ENCODE measurements at regions not wholly inside any gene's neighbourhood (a gene's known extent, or its start where the extent isn't known, plus 50 kb on each side); places are given as distances from the start of the nearest gene placed in this dataset.

DNA sequence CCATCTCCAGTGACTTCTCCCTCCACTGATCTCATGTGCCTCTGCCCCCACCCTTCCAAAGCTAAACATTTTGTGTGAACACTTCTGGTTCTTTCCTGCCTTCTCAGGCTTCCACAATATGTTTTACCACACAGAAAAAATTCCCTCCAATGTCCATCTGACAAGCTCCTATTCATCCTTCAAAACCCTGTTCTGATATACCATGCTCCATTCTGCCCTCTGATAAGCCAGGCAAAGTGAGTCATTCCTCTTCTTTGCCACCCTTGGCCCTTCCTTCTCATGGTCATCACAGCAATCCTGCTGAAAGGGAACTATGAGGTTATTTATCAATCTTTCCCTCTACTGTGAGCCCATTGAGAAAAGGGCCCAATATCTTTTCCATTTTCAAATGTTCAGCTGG lies 97.6 kb downstream of the BARX1 start:
- Histone ChIP-seq H3K4me3 (replicated peaks; ENCODE audit: low read depth, low read length) (no peak overlapping the region), H3K27me3 (replicated peaks; ENCODE audit: control insufficient read depth, insufficient read depth, low read length) (no peaks in the 10 kb centered on the region; the same call in 1 of the 2 replicates), H3K36me3 (ENCODE audit: control insufficient read depth, insufficient read depth, low read length) (no peaks in the 10 kb centered on the region)
- no peak for DNase-seq (ENCODE audit: extremely low read depth, insufficient read length)
- TF ChIP-seq, protein P1, sequence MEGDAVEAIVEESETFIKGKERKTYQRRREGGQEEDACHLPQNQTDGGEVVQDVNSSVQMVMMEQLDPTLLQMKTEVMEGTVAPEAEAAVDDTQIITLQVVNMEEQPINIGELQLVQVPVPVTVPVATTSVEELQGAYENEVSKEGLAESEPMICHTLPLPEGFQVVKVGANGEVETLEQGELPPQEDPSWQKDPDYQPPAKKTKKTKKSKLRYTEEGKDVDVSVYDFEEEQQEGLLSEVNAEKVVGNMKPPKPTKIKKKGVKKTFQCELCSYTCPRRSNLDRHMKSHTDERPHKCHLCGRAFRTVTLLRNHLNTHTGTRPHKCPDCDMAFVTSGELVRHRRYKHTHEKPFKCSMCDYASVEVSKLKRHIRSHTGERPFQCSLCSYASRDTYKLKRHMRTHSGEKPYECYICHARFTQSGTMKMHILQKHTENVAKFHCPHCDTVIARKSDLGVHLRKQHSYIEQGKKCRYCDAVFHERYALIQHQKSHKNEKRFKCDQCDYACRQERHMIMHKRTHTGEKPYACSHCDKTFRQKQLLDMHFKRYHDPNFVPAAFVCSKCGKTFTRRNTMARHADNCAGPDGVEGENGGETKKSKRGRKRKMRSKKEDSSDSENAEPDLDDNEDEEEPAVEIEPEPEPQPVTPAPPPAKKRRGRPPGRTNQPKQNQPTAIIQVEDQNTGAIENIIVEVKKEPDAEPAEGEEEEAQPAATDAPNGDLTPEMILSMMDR (IDR thresholded peaks at IDR 0.05; ENCODE audit: insufficient read depth, low read length, poor library complexity, severe bottlenecking): no peak

DNA sequence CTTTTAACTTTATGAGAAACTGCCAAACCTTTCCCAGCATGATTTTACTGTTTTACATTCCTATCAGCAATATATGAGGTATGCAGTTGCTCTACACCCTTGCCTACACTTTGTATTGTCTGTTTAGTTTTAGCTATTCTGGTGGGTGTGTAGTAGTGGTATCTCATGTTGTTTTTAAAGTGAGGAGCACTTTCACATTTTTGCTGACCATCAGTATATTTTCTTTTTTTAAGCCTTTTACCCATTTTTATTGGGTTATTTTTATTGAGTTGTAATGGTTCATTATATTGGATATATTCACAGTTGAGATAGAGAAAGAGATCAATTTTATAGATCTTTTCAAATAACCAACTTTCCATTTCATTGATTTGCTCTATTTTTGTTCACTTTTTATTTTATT lies 102.4 kb downstream of the BARX1 start:
- H3K4me3 ChIP-seq (replicated peaks; ENCODE audit: low read depth, low read length): no peak overlapping the region
- no peaks in the 10 kb centered on the region for H3K36me3 ChIP-seq (ENCODE audit: control insufficient read depth, insufficient read depth, low read length)
- TF ChIP-seq, protein P1 (IDR thresholded peaks at IDR 0.05; ENCODE audit: insufficient read depth, low read length, poor library complexity, severe bottlenecking): no peak
- DNase-seq (ENCODE audit: extremely low read depth, insufficient read length): no peak
- no peaks in the 10 kb centered on the region for H3K27me3 ChIP-seq (replicated peaks; ENCODE audit: control insufficient read depth, insufficient read depth, low read length)

DNA sequence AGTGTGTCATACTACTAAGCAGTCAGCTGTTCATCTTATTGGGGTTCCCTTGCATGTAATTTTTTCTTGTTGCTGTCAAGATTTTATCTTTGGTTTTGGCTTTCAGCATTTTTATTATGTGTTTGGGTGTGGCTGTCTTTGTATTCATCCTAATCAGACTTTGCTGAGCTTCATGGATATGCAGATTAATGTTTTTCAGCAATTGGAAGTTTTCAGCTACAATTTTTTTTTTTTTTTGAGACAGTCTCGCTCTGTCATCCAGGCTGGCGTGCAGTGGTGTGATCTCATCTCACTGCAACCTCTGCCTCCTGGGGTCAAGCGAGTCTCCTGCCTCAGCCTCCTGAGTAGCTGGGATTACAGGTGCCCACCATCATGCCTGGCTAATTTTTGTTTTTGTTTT lies 108.8 kb downstream of the BARX1 start:
- Histone ChIP-seq H3K4me3 (replicated peaks; ENCODE audit: low read depth, low read length) (no peak overlapping the region), H3K27me3 (replicated peaks; ENCODE audit: control insufficient read depth, insufficient read depth, low read length) (no peaks in the 10 kb centered on the region)
- no peak for DNase-seq (ENCODE audit: extremely low read depth, insufficient read length)

DNA sequence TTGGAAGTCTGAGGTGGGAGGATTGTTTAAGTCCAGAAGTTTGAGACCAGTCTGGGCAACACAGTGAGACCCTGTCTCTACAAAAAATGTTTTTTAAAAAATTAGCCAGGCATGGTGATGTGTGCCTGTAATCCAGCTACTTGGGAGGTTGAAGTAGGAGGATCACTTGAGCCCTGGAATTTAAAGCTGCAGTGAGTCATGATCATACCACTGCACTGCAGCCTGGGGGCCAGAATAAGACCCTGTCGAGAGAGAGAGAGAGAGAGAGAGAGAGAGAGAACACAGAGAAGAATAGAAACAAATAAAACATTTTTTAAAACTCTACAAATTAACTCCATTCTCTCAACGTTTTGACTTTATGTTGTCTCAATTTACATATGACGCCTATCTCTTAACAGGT lies 111.8 kb downstream of the BARX1 start:
- Histone ChIP-seq H3K36me3 (ENCODE audit: control insufficient read depth, insufficient read depth, low read length) (no peaks in the 10 kb centered on the region), H3K4me3 (replicated peaks; ENCODE audit: low read depth, low read length) (no peak overlapping the region), H3K27me3 (replicated peaks; ENCODE audit: control insufficient read depth, insufficient read depth, low read length) (no peaks in the 10 kb centered on the region)
- TF ChIP-seq, protein P1 (IDR thresholded peaks at IDR 0.05; ENCODE audit: insufficient read depth, low read length, poor library complexity, severe bottlenecking): no peak
- DNase-seq (ENCODE audit: extremely low read depth, insufficient read length): no peak

More for the DNA sequence above, 108.8 kb downstream of the BARX1 start:
- H3K36me3 ChIP-seq (ENCODE audit: control insufficient read depth, insufficient read depth, low read length): no peaks in the 10 kb centered on the region
- TF ChIP-seq, protein P1 (IDR thresholded peaks at IDR 0.05; ENCODE audit: insufficient read depth, low read length, poor library complexity, severe bottlenecking): no peak

DNA sequence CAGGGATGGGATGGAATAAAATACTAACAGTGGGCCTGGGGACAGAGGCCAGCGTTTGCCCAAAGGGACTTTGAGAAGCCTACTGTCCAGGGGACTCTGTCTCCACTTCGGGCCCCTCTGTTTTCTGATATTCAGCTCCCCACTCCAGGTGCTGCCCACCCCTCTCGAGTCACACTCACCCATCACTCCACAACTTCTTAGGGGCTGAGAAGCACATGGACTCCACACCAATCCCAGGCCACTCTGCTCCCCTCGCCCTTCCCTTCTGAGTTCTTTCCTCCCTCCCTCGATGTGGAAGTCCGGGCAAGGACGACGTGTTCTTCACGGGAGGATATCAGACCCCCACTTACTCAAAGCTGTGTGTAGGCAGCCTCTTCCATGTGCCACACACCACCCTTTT lies 124.5 kb downstream of the BARX1 start:
- no peak overlapping the region for H3K4me3 ChIP-seq (replicated peaks; ENCODE audit: low read depth, low read length)
- TF ChIP-seq, protein P1 (IDR thresholded peaks at IDR 0.05; ENCODE audit: insufficient read depth, low read length, poor library complexity, severe bottlenecking): no peak
- no peak for DNase-seq (ENCODE audit: extremely low read depth, insufficient read length)
- no peaks in the 10 kb centered on the region; the same call in 1 of the 2 replicates for H3K27me3 ChIP-seq (replicated peaks; ENCODE audit: control insufficient read depth, insufficient read depth, low read length)
- H3K36me3 ChIP-seq (ENCODE audit: control insufficient read depth, insufficient read depth, low read length): no peaks in the 10 kb centered on the region

DNA sequence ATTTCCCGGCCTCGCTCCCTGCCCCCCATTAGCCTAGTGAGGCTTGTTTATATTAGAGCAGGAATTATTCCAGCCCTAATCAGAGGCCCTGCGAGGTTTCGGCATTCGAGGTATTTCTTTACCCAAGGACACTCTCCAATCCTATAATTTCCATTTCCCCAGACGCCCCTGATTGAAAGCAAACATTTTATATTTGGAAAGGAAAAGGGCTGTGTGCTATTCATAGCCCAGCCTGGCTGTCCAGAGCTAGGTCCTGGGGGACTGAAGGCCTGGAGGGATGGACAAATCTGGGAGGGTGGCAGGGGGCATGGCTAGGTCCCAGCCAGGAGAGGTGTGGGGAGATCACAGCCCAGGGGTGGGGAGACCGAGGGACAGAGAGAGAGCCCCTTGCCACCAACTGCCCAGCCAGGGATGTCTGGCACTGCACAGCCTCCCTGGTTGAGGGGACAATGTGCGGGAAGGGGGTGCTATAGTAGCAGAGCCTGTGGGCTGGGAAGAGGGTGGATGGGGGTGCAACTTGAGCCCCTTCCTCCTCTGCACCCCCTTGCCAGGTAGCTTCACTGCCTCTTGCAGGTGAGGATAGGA lies 125.1 kb downstream of the BARX1 start:
- H3K36me3 ChIP-seq (ENCODE audit: control insufficient read depth, insufficient read depth, low read length): no peaks in the 10 kb centered on the region
- no peaks in the 10 kb centered on the region; the same call in 1 of the 2 replicates for H3K27me3 ChIP-seq (replicated peaks; ENCODE audit: control insufficient read depth, insufficient read depth, low read length)
- no peak overlapping the region for H3K4me3 ChIP-seq (replicated peaks; ENCODE audit: low read depth, low read length)
- TF ChIP-seq, protein P1 (IDR thresholded peaks at IDR 0.05; ENCODE audit: insufficient read depth, low read length, poor library complexity, severe bottlenecking): no peak
- no peak for DNase-seq (ENCODE audit: extremely low read depth, insufficient read length)
